ENCODE measurements at regions not wholly inside any gene's neighbourhood (a gene's known extent, or its start where the extent isn't known, plus 50 kb on each side); places are given as distances from the start of the nearest gene placed in this dataset.

DNA sequence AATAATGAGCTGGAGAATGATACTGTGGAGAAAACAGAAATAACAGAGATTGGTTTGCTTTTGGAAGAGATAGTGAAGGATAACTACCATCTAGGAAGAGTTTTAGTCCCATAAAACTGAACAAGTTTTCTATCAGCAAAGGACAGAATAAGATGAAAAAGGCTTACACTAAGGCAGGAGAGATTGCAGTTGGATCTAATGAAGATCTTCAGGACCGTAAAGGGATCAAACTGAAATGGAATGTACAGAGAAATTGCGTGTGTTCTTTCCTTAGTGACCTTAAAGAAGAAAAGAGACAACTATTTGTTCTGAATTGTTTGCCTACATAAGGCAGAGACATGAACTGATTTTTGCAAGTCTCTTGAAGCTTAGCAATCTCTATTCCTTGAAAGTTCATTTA lies 191.7 kb upstream of the MTPN start:
- FAIRE-seq: no peak
- TF ChIP-seq, protein P1, sequence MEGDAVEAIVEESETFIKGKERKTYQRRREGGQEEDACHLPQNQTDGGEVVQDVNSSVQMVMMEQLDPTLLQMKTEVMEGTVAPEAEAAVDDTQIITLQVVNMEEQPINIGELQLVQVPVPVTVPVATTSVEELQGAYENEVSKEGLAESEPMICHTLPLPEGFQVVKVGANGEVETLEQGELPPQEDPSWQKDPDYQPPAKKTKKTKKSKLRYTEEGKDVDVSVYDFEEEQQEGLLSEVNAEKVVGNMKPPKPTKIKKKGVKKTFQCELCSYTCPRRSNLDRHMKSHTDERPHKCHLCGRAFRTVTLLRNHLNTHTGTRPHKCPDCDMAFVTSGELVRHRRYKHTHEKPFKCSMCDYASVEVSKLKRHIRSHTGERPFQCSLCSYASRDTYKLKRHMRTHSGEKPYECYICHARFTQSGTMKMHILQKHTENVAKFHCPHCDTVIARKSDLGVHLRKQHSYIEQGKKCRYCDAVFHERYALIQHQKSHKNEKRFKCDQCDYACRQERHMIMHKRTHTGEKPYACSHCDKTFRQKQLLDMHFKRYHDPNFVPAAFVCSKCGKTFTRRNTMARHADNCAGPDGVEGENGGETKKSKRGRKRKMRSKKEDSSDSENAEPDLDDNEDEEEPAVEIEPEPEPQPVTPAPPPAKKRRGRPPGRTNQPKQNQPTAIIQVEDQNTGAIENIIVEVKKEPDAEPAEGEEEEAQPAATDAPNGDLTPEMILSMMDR (IDR thresholded peaks at IDR 0.05; ENCODE audit: insufficient read depth, missing control alignments): no peak

GRCh38 chr7:136167991-136168390 lies 190.8 kb upstream of the MTPN start:
- TF ChIP-seq, protein P1 (IDR thresholded peaks at IDR 0.05; ENCODE audit: insufficient read depth, missing control alignments): no peak
- DNase-seq (ENCODE audit: insufficient read length, low spot score) (no peak), FAIRE-seq (no peak)

More for the DNA sequence above, 191.7 kb upstream of the MTPN start:
- DNase-seq (ENCODE audit: insufficient read length, low spot score): no peak

DNA sequence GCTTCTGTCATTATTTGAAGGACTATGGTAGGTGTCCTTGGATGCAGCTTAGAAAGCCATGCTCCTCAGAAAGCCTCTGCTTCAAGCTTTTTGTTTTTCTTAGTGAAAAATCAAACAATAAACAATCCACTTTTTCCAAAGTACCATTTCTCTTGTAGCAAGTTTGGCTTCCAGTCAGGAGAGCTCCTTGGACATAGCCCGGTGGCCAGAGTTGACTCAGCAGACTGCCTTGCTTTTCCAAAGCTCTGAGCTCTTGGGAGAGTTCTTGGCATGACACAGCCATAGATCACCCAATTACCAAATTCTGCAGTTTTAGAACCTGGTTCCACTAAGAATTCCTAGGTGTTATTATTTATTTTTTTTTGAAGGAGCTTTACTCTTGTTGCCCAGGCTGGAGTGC lies 189.4 kb upstream of the MTPN start:
- FAIRE-seq: no peak
- TF ChIP-seq, protein P1 (IDR thresholded peaks at IDR 0.05; ENCODE audit: insufficient read depth, missing control alignments): no peak
- no peak for DNase-seq (ENCODE audit: insufficient read length, low spot score)

GRCh38 chr7:136163340-136163801 lies 186.2 kb upstream of the MTPN start:
- DNase-seq (ENCODE audit: insufficient read length, low spot score): no peak
- TF ChIP-seq, protein P1 (IDR thresholded peaks at IDR 0.05; ENCODE audit: insufficient read depth, missing control alignments): no peak
- no peak for FAIRE-seq

DNA sequence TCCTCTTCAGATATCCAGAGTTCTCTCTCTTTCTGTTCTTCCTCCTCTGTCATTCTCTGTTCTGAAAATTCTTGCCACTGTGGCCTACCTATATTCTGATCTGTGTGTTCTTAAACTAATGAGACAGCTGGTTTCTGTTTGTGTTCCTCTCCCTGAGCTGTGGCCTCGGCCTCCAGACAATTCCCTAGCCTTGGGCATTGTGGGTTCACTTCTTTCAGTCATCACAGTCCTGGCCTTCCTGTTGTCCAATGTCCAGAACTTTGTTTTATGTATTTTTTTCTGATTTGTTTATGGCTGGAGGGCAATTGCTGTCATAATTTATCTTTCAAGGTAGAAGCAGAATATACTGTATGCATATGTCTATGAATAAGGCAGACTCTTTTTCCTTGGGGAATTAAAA lies 173.2 kb upstream of the MTPN start:
- no peak for DNase-seq (ENCODE audit: insufficient read length, low spot score)
- FAIRE-seq: no peak
- TF ChIP-seq, protein P1 (IDR thresholded peaks at IDR 0.05; ENCODE audit: insufficient read depth, missing control alignments): no peak

DNA sequence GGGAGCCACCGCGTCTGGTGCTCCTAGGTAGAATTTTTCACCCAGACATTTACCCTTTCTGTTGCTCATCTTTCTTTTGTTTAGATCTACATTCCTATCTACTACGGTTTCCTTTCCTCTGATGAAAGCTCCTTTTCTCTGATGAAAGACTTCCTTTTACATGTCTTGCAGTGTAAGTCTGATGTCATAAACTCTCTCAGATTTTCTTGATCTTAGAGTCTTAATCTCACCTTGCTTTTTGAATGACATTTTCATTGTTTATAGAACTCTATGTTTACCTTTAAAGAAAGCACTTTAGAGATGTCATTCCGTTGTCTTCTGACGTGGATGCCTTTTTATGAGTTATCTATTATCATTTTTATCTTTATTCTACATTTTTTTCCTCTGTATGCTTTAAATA lies 171.8 kb upstream of the MTPN start:
- FAIRE-seq (peak; percentile 55), DNase-seq (ENCODE audit: insufficient read length, low spot score) (no peak)
- TF ChIP-seq, protein P1 (IDR thresholded peaks at IDR 0.05; ENCODE audit: insufficient read depth, missing control alignments): no peak

DNA sequence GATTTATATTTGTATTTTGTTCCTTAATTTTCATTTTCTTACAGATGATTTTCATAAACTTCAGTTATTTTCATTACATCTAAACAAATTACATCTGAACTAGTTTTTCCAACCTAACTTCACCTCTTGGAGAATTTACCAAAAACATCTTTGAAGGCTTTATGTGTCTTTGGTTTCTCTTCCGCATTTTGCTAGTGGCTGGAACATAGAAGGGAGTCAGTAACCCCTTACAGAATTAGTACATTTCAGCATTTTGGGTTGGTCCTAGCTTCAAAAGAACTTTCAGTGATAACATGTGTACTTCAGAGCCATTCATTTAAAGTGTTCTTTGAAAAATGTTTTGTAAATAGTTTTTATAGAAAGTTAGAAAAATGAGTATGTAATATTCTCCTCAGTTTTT lies 169.8 kb upstream of the MTPN start:
- TF ChIP-seq, protein P1 (IDR thresholded peaks at IDR 0.05; ENCODE audit: insufficient read depth, missing control alignments): no peak
- DNase-seq (ENCODE audit: insufficient read length, low spot score) (no peak), FAIRE-seq (no peak)

All from D721Med (cell line).